ENCODE measurements at regions not wholly inside any gene's neighbourhood (a gene's known extent, or its start where the extent isn't known, plus 50 kb on each side); places are given as distances from the start of the nearest gene placed in this dataset.

- H3K36me3 ChIP-seq, result no peaks in the 10 kb centered on the region
- H3K27me3 ChIP-seq, result no peaks in the 10 kb centered on the region
- WGBS, result 87% methylated on average over 8 of the region's 8 CpGs
- H3K4me3 ChIP-seq, result no peak overlapping the region
- no peaks in the 10 kb centered on the region for H3K9me3 ChIP-seq
- H3K4me1 ChIP-seq, result peaks cover 11 to 16% (median 15%) of the 10 kb centered on the region in 4 donors
- TF ChIP-seq POLR2A (IDR thresholded peaks at IDR 0.05; ENCODE audit: low read depth) (no peak), POLR2AphosphoS5 (IDR thresholded peaks at IDR 0.05) (no peak), EP300 (IDR thresholded peaks at IDR 0.05) (no peak), CTCF (IDR thresholded peaks at IDR 0.05) (no peak)
- no peak overlapping the region for H3K27ac ChIP-seq (replicated peaks in 1 of 4)
- intact Hi-C loops (cut with DNase I), result no loop called here
- no peak for DNase-seq (ENCODE audit: extremely low spot score)
Observed at GRCh38 chr16:66154801-66155200, 211.7 kb upstream of the CDH5 start.

GRCh38 chr16:66152823-66153393, 213.6 kb upstream of the CDH5 start:
- no peak for TF ChIP-seq POLR2AphosphoS5 (IDR thresholded peaks at IDR 0.05)
- TF ChIP-seq EP300 (IDR thresholded peaks at IDR 0.05), result no peak
- TF ChIP-seq CTCF (IDR thresholded peaks at IDR 0.05), result no peak
- no peak for TF ChIP-seq POLR2A (IDR thresholded peaks at IDR 0.05; ENCODE audit: low read depth)
- DNase-seq (ENCODE audit: extremely low spot score), result no peak
- Histone ChIP-seq H3K27ac (replicated peaks in 1 of 4) (no peak overlapping the region), H3K36me3 (no peaks in the 10 kb centered on the region), H3K4me1 (peaks cover 11 to 16% (median 15%) of the 10 kb centered on the region in 4 donors), H3K4me3 (no peak overlapping the region), H3K9me3 (no peaks in the 10 kb centered on the region), H3K27me3 (no peaks in the 10 kb centered on the region)
- 84% methylated on average over 3 of the region's 3 CpGs for WGBS
- intact Hi-C loops (cut with DNase I), result no loop called here

- no peaks in the 10 kb centered on the region for H3K36me3 ChIP-seq
- H3K4me1 ChIP-seq, result peaks cover 11 to 16% (median 15%) of the 10 kb centered on the region in 4 donors
- TF ChIP-seq EP300 (IDR thresholded peaks at IDR 0.05), result no peak
- TF ChIP-seq CTCF (IDR thresholded peaks at IDR 0.05), result no peak
- no peak for TF ChIP-seq POLR2A (IDR thresholded peaks at IDR 0.05; ENCODE audit: low read depth)
- TF ChIP-seq POLR2AphosphoS5 (IDR thresholded peaks at IDR 0.05), result no peak
- H3K9me3 ChIP-seq, result no peaks in the 10 kb centered on the region
- H3K4me3 ChIP-seq, result no peak overlapping the region
- intact Hi-C loops (cut with DNase I), result no loop called here
- WGBS, result 96% methylated on average over 2 of the region's 2 CpGs
- DNase-seq (ENCODE audit: extremely low spot score), result no peak
- H3K27ac ChIP-seq (replicated peaks in 1 of 4), result no peak overlapping the region
- no peaks in the 10 kb centered on the region for H3K27me3 ChIP-seq
Observed at GRCh38 chr16:66152181-66152580, 214.3 kb upstream of the CDH5 start.

- intact Hi-C loops (cut with DNase I), result no loop called here
- TF ChIP-seq POLR2AphosphoS5 (IDR thresholded peaks at IDR 0.05), result peak; percentile 21 to 25
- TF ChIP-seq EP300 (IDR thresholded peaks at IDR 0.05), result no peak
- no peak for TF ChIP-seq POLR2A (IDR thresholded peaks at IDR 0.05; ENCODE audit: low read depth)
- no peak for TF ChIP-seq CTCF (IDR thresholded peaks at IDR 0.05)
- no peaks in the 10 kb centered on the region for H3K36me3 ChIP-seq
- H3K9me3 ChIP-seq, result no peaks in the 10 kb centered on the region
- H3K27ac ChIP-seq (replicated peaks in 1 of 4), result peak overlapping the region; percentile 5 to 57 (median 20)
- no peak overlapping the region for H3K4me3 ChIP-seq
- H3K4me1 ChIP-seq, result peaks cover 11 to 16% (median 15%) of the 10 kb centered on the region in 4 donors
- H3K27me3 ChIP-seq, result no peaks in the 10 kb centered on the region
- no peak for DNase-seq (ENCODE audit: extremely low spot score)
- WGBS, result 67% methylated on average over 7 of the region's 7 CpGs
Observed at GRCh38 chr16:66150698-66151482, 215.6 kb upstream of the CDH5 start.
